ENCODE measurements at regions not wholly inside any gene's neighbourhood (a gene's known extent, or its start where the extent isn't known, plus 50 kb on each side); places are given as distances from the start of the nearest gene placed in this dataset.

DNA sequence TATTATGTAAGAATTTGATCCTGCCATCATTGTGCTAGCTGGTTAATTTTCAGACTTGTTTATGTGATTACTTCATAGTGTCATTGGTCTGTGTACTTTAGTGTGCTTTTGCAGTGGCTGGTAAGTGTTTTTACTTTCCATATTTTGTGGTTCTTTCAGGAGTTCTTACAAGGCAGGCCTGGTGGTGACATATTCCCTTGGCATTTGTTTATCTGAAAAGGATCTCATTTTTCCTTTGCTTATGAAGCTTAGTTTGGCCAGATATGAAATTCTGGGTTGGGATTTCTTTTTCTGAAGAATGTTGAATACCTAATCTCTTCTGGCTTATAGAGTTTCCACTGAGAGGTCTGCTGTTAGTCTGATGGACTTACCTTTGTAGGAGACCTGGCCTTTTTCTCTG is 72.8 kb upstream of the MC4R start:
- DNase-seq (ENCODE audit: low read depth), result peak; percentile 34

DNA sequence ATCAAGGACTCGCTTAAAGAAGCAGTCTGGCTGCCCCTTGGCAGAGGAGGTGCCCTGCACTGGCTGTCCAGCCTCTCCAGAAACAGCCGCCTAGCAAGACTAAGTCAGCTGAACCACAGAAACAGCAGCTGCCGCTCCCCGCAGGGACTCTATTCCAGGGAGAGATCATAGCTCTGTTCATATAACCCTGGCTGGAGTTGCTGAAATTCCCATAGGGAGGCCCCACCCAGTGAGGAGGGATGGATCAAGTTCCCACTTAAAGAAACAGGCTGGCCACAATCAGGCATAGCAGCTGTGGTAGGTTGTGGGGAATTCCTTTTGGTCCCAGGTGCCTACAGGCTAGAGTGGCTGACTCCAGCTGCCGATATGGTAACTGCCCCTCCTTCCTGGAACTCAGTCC is 74.2 kb upstream of the MC4R start:
- DNase-seq (ENCODE audit: low read depth), result peak; percentile 46

DNA sequence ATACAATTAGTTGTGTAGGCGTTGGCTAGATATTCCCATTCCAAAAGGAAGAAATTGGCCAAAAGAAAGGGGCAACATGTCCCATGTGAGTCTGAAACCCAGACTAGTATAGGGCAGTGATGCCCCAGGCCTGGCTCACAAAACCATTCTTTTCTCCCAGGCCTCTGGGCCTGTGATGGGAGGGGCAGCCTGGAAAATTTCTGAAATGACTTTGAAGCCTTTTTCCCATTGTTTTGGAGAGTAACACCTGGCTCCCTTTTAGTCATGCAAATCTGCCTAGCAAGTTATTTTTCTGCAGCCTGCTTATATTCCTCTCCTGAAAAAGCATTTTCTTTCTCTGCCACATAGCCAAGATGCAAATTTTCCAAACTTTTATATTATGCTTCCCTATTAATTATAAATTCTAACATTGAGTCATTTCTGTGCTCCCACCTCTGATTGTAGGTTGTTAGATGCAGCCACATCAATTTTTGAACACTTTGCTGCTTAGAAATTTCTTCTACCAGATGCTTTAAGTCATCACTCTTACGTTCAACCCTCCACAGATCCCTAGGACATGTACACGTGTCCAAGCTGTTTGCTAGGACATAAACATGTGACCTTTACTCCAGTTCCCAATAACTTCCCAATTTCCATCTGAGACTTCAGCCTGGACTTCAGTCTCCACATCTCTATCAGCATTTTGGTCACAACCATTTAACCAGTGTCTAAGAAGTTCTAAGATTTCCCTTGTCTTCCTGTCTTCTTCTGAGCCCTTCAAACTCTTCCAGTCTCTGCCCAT is 76.1 kb upstream of the MC4R start:
- DNase-seq (ENCODE audit: low read depth), result no peak

- peak; percentile 28 for DNase-seq (ENCODE audit: low read depth)
These were observed 79.8 kb upstream of the MC4R start for GRCh38 chr18:60452421-60452820.

DNA sequence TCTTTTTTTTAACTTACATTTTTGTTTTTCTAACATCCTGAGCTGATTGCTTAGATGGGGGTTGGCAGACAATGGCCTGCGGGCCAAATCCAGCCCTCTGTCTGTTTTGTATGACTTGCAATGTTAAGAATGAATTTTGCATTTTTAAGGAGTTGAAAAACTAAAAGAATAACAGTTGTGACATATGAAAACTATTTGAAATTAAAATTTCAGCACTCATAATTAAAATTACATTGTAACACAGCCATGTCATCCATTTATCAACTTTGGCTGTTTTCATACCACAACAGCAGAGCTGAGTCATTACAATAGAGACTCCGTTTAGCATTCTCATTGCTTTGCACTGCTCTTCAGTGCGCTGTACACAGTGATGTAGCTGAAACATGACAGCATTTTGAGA is 94.1 kb upstream of the MC4R start:
- peak; percentile 72 for DNase-seq (ENCODE audit: low read depth)

GRCh38 chr18:60469387-60470100 is 97.0 kb upstream of the MC4R start:
- no peak for DNase-seq (ENCODE audit: low read depth)

DNA sequence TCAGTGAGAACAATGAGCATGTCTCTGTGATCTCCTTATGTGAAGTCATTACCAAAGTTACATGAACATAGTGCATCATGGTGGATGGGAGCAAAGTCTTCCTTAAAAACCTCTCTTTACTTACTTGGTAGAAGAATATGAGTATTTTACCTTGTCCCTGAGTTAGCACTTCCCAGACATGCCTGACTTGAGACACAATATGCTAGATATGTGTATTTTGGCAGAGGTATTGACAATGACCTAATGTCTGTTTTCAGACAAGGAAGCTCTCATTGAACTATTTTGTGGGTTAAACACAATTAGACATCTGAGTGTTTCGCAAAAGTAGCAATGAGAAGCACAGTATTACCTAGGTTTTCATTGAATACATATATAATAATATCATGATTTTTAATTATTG is 99.1 kb upstream of the MC4R start:
- DNase-seq (ENCODE audit: low read depth), result no peak

- no peak for DNase-seq (ENCODE audit: low read depth)
These were observed 112.6 kb upstream of the MC4R start for GRCh38 chr18:60485201-60485600.

GRCh38 chr18:60493066-60493465 is 120.5 kb upstream of the MC4R start:
- no peak for DNase-seq (ENCODE audit: low read depth)

DNA sequence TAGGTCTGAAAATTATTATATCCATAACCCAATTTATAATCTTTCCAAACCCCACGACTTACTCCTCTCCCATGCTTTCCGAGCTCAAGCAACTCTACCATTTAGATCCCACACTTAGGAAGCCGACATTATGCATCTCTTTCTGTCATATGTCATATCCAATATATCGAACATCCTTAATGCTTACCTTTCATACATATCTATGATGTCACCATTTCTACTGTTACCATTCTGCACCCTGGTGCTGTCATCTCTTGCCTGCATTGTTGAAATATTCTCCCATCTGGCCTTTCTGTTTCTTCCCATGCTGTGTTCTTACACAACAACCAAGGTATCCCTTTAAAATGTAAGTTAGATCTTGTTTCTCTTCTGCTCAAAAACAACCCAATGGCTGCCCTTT is 127.1 kb upstream of the MC4R start:
- no peak for DNase-seq (ENCODE audit: low read depth)

GRCh38 chr18:60500960-60501359 is 128.4 kb upstream of the MC4R start:
- DNase-seq (ENCODE audit: low read depth), result no peak

- DNase-seq (ENCODE audit: low read depth), result no peak
These were observed 130.0 kb upstream of the MC4R start for GRCh38 chr18:60502591-60502990.

DNA sequence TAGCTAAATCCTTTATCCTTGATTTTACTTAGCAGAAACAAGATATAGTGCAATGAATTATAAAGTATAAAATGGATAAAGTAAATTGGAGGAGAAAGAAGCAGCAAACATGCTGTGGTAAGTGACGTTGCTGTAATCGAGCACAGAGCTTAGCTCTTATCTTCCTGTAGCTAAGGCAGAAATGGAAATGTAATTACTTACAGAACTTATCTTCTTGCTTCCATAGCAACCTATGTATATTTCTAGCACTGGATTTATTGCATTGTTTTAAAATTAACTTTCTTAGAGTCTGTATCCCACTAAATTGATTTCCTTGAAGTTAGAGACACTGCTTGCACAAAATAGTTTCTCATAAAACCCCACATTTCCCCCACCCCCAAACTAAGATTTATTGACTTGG is 130.6 kb upstream of the MC4R start:
- DNase-seq (ENCODE audit: low read depth), result no peak

GRCh38 chr18:60506190-60506589 is 133.6 kb upstream of the MC4R start:
- DNase-seq (ENCODE audit: low read depth), result no peak

DNA sequence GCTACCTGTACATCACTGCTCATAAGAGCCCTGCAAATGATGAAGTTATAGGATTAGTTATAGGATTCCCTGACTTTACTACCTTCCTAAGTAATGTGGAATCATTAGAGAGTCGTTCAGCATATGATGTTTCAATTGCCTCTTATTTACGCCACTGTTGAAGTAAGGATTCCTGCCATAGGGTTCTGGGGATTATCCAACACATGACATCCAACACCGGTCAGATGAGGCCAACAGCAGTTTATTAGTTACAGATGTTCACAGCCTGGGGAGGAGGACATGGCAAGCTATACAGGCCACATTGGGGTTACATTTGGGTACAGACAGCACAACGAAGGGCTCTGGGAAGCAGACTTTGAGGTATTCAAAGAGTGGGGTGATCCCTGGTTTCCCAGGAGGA is 134.1 kb upstream of the MC4R start:
- peak; percentile 90 for DNase-seq (ENCODE audit: low read depth)

GRCh38 chr18:60508108-60508507 is 135.5 kb upstream of the MC4R start:
- no peak for DNase-seq (ENCODE audit: low read depth)

- peak; percentile 25 for DNase-seq (ENCODE audit: low read depth)
These were observed 162.0 kb upstream of the MC4R start for GRCh38 chr18:60534538-60534937.

- DNase-seq (ENCODE audit: low read depth), result peak; percentile 13
These were observed 164.5 kb upstream of the MC4R start for GRCh38 chr18:60537074-60537473.

DNA sequence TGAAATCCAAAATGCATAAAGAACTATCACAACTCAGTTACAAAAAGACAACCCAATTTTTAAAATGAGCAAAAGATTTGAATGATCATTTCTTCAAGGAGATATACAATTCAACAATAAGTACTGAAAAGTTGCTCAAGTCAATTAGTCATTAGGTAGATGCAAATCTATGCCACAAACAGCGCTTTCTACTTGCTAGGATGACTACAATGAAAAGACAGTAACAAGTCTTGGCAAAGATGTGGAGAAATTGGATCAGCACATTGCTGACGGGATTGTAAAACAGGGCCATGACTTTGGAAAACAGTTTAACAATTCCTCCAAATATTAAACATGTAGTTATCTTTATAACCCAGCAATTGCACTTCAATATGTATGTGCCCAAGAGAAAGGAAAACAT is 166.3 kb upstream of the MC4R start:
- DNase-seq (ENCODE audit: low read depth), result no peak

DNA sequence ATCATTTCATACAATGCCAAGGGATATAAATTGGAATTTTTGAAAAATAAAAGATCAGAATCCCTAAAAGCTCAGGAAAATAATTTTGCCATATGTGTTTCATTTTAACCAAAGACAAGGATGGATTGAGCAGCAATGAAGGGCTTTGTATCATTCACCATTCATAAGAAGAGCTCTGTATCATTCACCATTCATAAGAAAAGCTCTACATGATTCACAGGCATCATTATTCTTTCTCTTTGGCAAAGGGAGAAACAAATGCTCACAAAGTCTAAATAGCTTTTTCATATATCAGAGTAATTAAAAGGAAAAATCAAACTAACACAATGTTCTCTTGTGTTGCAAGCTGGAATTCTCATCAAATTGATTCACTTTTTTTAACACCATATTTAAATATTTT is 169.1 kb upstream of the MC4R start:
- no peak for DNase-seq (ENCODE audit: low read depth)

- no peak for DNase-seq (ENCODE audit: low read depth)
These were observed 171.1 kb upstream of the MC4R start for GRCh38 chr18:60543646-60544045.

- DNase-seq (ENCODE audit: low read depth), result peak; percentile 78
These were observed 176.9 kb upstream of the MC4R start for GRCh38 chr18:60549338-60549960.

- DNase-seq (ENCODE audit: low read depth), result no peak
These were observed 180.4 kb upstream of the MC4R start for GRCh38 chr18:60552948-60553347.
